Prostate gland (tissue), 2 donors: ENCODE measurements at regions not wholly inside any gene's neighbourhood (a gene's known extent, or its start where the extent isn't known, plus 50 kb on each side); places are given as distances from the start of the nearest gene placed in this dataset.

Experiments
- CTCF ChIP-seq, 4 experiments: fragments of 200-600 bp in 2 of 4; fragments of 450-650 bp in 2 of 4; sonication (generic) in 2 of 4; IDR thresholded peaks; 1 replicate in 3 of 4; 2 replicates in 1 of 4; pipeline ENCODE4 v1.5.1; 2016 to 2019; ENCODE audit warnings: antibody characterized with exemption in 4 of 4, mild to moderate bottlenecking in 2 of 4, moderate library complexity in 2 of 4
- POLR2A ChIP-seq: fragments of 450-650 bp; IDR thresholded peaks from one replicate; pipeline ENCODE4 v1.6.1; 2016; ENCODE audit warnings: antibody characterized with exemption, mild to moderate bottlenecking
- POLR2AphosphoS5 ChIP-seq: sonication (generic); formaldehyde crosslinking; IDR thresholded peaks from one replicate; pipeline ENCODE4 v1.6.1; 2017; ENCODE audit warnings: antibody characterized with exemption

DNA sequence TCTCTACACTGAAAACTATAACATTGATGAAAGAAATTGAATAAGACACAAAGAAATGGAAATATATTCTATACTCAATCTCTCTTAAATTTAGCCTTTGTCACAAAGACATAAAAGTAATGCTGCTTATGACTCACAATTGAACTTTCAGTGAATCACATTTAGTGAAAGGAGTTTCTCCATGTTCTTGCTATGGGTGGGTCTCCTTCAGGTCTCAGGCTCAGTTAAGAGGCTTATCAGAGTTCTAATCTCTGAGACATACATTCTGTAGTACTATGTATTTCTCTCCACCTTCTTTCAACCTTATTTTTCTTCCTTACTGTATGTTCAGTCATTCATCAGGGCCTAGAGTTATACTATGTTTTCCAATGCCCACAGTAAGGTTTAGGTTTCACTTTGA, 220.9 kb downstream of the DTHD1 start:
- no peak for TF ChIP-seq CTCF (IDR thresholded peaks at IDR 0.05)
- TF ChIP-seq POLR2A, result no peak
- TF ChIP-seq POLR2AphosphoS5, result no peak
